Activated CD8-positive, alpha-beta T cell treated with anti-CD3 and anti-CD28 coated beads, Interleukin-2, amount 10 ng/mL, durations not matched to agents 7 days and 5 days (primary cell): ENCODE measurements at regions not wholly inside any gene's neighbourhood (a gene's known extent, or its start where the extent isn't known, plus 50 kb on each side); places are given as distances from the start of the nearest gene placed in this dataset.
"Not testable (repeated sequence)": the region's sequence is repeated elsewhere in the genome, so short reads cannot be mapped to it uniquely, and the experiment has no call there.

ENCODE experiments used
- ATAC-seq: fragments of 150-1000 bp; cut with Tn5 transposase; one replicate; pipeline ENCODE4 v1.10.0; 2021; ENCODE audit warnings: moderate library complexity
- CTCF ChIA-PET: fragments of 350-600 bp; sonication (Branson Sonifier 250); formaldehyde crosslinking; loops from one replicate; lab custom pipeline; 2021; ENCODE audit warnings: antibody characterized with exemption; lab: Charles Lee
- POLR2A ChIA-PET: fragments of 350-600 bp; sonication (Branson Sonifier 250); formaldehyde crosslinking; loops from one replicate; lab custom pipeline; 2021; ENCODE audit warnings: antibody characterized with exemption; lab: Charles Lee
- DNase-seq: peaks from one replicate; pipeline ENCODE4 v3.0.0-alpha.2; 2020
- H3K27ac Mint-ChIP-seq: one replicate; pipeline ENCODE4 v1.8.0; 2021; ENCODE audit warnings: mild to moderate bottlenecking, mixed read lengths
- H3K27me3 Mint-ChIP-seq: one replicate; pipeline ENCODE4 v1.8.0; 2021; ENCODE audit warnings: low read depth, mixed read lengths
- H3K36me3 Mint-ChIP-seq: one replicate; pipeline ENCODE4 v1.8.0; 2021; ENCODE audit warnings: low read depth, mixed read lengths
- H3K4me1 Mint-ChIP-seq: one replicate; pipeline ENCODE4 v1.8.0; 2021; ENCODE audit warnings: low read depth, mixed read lengths
- H3K4me3 Mint-ChIP-seq: one replicate; pipeline ENCODE4 v1.8.0; 2021; ENCODE audit warnings: mild to moderate bottlenecking, mixed read lengths
- H3K9me3 Mint-ChIP-seq: one replicate; pipeline ENCODE4 v1.8.0; 2022; ENCODE audit warnings: mixed read lengths; ENCODE audit not compliant: insufficient read depth

DNA sequence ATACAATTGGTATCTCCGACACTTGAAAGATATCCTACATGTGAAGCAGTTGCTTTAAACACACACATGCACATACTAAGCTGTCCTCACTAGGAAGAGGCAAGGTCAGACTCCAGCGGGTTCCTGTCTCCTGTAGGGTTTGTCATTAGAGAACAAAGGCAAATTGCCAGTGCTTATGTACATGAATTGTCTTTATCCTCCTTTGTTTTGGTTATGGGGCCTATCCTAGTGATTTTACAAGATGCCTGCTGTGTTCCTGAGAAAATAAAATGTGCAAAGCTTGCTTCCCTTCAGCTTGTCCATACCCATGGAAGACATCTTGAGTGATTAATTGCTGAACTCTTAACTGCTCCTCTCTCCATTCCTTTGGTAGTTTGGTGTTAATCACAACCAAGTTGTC is 86.7 kb upstream of the SLC39A10 start:
- H3K4me3 Mint-ChIP-seq = no peak overlapping the region
- ATAC-seq = no peak
- ChIA-PET CTCF (interaction anchor here (1.0 to 1.4 kb wide), 4 partner anchors 9 to 498 kb away, joined by 3 to 6 read pairs (median 4); partner anchors contain the start of gene DNAH7), POLR2A (interaction anchor here (0.6 to 1.9 kb wide), 5 partner anchors 9 to 87 kb away, joined by 3 to 8 read pairs (median 5); partner anchors contain the start of gene SLC39A10)
- H3K27ac Mint-ChIP-seq = peak overlapping the region; percentile 10
- H3K4me1 Mint-ChIP-seq = peaks cover 48% of the 10 kb centered on the region
- H3K27me3 Mint-ChIP-seq = no peaks in the 10 kb centered on the region
- DNase-seq = no peak
- peaks cover 37% of the 10 kb centered on the region for H3K36me3 Mint-ChIP-seq
- no peaks in the 10 kb centered on the region for H3K9me3 Mint-ChIP-seq

DNA sequence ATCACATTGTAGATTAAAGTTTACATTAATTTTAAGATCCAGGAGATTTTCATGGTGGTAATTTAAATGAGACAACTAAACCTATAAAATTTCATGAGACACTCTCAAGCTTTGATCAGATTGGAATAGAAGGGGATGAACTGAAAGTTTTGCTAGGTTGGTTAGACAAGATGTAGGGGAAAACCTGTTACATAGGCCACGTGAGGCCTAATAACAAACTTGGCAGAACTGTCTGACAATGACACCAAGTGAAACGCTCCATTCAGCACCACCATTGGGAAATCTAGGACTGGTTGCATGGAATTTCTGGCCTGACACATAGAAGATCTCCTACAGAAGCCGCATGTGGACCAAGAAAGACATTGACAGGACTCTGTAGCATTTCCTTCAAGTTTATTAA is 87.8 kb upstream of the SLC39A10 start:
- POLR2A ChIA-PET = interaction anchor here (0.7 to 1.9 kb wide), 3 partner anchors 10 to 614 kb away, joined by 3 to 8 read pairs (median 5); partner anchors contain the start of gene SLC39A10
- CTCF ChIA-PET = interaction anchor here (1.0 to 1.4 kb wide), 2 partner anchors 8 to 14 kb away, joined by 3 to 4 read pairs; no protein-coding TSS in a partner anchor
- H3K36me3 Mint-ChIP-seq = peaks cover 37% of the 10 kb centered on the region
- H3K27ac Mint-ChIP-seq = no peak overlapping the region
- peaks cover 45% of the 10 kb centered on the region for H3K4me1 Mint-ChIP-seq
- no peaks in the 10 kb centered on the region for H3K27me3 Mint-ChIP-seq
- ATAC-seq = no peak
- no peak overlapping the region for H3K4me3 Mint-ChIP-seq
- no peak for DNase-seq
- no peaks in the 10 kb centered on the region for H3K9me3 Mint-ChIP-seq

DNA sequence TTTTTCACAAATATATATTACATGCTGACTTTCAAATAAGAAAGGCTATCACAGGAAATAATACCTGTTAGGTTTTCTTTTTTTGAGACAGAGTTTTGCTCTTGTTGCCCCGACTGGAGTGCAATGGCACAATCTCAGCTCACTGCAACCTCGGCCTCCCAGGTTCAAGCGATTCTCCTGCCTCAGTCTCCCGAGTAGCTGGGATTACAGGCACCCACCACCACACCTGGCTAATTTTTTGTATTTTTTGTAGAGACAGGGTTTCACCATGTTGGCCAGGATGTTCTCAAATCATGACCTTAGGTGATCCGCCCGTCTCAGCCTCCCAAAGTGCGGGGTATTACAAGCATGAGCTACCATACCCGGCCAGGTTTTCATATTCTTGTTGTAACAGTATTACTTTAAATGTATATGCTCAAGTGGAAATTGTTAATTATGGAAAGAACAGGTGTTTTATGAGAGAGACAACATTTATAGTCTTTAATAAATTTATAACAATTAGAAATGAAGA is 92.3 kb upstream of the SLC39A10 start:
- CTCF ChIA-PET = interaction anchor here (1.1 to 3.1 kb wide), 5 partner anchors 10 to 95 kb away, joined by 3 to 18 read pairs (median 3); partner anchors contain the start of gene SLC39A10
- Mint-ChIP-seq H3K27ac (peak overlapping the region; percentile 75), H3K36me3 (peaks cover 35% of the 10 kb centered on the region), H3K4me1 (peaks cover 54% of the 10 kb centered on the region)
- H3K4me3 Mint-ChIP-seq, ATAC-seq, H3K9me3 Mint-ChIP-seq, H3K27me3 Mint-ChIP-seq, DNase-seq: not testable (repeated sequence)
- POLR2A ChIA-PET = interaction anchor here (0.6 to 2.4 kb wide), 10 partner anchors 21 to 95 kb away, joined by 3 to 15 read pairs (median 5); partner anchors contain the start of gene SLC39A10

DNA sequence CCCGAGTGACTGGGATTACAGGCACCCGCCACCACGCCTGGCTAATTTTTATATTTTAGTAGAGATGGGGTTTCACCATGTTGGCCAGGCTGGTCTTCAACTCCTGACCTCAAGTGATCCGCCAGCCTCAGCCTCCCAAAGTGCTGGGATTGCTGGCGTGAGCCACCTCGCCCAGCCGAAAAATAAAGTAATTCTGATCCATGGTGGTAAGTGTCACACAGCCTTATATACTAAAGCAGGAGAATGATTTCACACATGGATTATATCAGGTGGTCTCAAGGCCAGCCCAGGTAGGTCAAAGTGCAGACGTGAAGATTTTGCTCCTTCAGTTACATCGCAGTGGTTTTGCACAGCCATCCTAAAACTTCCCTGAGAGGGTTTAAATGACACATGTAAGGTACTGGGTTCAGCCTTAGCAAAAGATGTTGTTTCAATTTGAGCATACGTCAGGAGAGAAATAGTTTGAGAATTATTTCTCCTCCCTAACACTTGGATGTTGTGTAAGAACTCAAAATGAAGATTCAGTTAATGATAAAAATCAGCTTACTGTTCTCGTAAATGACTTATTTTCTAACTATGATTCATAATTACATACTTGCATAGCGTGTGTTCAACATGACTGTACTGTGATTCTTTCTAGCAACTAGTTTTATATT is 93.0 kb upstream of the SLC39A10 start:
- DNase-seq = no peak
- POLR2A ChIA-PET = interaction anchor here (0.6 to 2.4 kb wide), 8 partner anchors 21 to 96 kb away, joined by 3 to 15 read pairs (median 6); partner anchors contain the start of gene SLC39A10
- ATAC-seq = no peak
- Mint-ChIP-seq H3K36me3 (peaks cover 28% of the 10 kb centered on the region), H3K4me1 (peaks cover 55% of the 10 kb centered on the region), H3K27ac (peak overlapping the region; percentile 88), H3K27me3 (no peaks in the 10 kb centered on the region), H3K4me3 (peak overlapping the region; percentile 22), H3K9me3 (no peaks in the 10 kb centered on the region)
- CTCF ChIA-PET = interaction anchor here (1.1 to 3.1 kb wide), 3 partner anchors 13 to 96 kb away, joined by 3 to 18 read pairs (median 4); partner anchors contain the start of gene SLC39A10

DNA sequence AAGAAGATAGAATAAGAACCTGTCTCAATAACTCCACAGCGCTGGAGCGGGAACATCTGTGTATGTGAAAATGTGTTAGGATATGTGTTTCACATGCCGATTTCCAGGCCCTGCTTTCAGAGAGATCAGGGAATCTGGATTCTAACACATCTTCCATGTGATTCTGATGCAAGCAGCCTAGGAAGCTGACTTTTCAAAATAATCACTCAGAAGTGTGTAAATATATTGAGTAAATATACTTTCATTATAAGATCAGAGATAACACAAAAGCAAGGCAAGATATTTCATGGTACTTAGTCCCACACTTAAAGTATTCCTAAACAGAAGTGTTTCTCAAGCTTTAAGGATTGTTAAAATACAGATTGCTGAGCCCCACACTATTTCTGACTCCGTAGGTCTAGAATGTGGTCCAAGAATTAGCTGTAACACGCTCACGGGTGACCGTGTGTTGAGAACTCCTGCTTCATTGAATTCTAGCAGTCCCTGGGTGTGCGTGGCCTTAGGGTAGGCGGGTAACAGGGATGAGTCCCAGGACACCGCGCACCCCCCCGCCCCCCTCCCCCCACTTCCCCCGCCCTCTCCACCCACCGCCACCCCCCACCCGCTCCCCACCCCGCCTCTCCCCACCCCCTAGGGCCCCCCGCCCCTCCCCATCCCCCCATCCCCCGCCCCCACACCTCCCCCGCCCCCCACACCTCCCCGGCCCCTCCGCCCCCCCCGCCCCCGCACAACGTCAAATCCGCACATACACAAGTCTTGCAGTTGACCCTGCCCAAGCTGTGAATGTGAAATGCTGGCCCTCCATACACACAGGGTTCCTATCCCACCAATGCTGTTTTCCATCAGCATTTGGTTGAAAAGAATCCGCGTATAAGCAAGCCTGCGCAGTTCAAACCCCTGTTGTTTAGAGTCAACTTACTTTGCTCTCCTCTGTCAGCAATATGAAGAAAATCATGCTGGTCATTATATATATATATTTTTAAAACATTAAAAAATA is 94.2 kb upstream of the SLC39A10 start:
- peaks cover 63% of the 10 kb centered on the region for H3K4me1 Mint-ChIP-seq
- ChIA-PET POLR2A (interaction anchor here (1.0 to 8.9 kb wide), 4 partner anchors 17 to 95 kb away, joined by 4 to 198 read pairs (median 94); partner anchors contain the start of gene SLC39A10), CTCF (interaction anchor here (1.0 to 5.1 kb wide), 5 partner anchors 13 to 504 kb away, joined by 3 to 115 read pairs (median 14); partner anchors contain the start of gene SLC39A10)
- DNase-seq (no peak), ATAC-seq (no peak)
- H3K27me3 Mint-ChIP-seq = no peaks in the 10 kb centered on the region
- H3K36me3 Mint-ChIP-seq = peaks cover 34% of the 10 kb centered on the region
- H3K27ac Mint-ChIP-seq = peak overlapping the region; percentile 96
- no peaks in the 10 kb centered on the region for H3K9me3 Mint-ChIP-seq
- peak overlapping the region; percentile 51 for H3K4me3 Mint-ChIP-seq

DNA sequence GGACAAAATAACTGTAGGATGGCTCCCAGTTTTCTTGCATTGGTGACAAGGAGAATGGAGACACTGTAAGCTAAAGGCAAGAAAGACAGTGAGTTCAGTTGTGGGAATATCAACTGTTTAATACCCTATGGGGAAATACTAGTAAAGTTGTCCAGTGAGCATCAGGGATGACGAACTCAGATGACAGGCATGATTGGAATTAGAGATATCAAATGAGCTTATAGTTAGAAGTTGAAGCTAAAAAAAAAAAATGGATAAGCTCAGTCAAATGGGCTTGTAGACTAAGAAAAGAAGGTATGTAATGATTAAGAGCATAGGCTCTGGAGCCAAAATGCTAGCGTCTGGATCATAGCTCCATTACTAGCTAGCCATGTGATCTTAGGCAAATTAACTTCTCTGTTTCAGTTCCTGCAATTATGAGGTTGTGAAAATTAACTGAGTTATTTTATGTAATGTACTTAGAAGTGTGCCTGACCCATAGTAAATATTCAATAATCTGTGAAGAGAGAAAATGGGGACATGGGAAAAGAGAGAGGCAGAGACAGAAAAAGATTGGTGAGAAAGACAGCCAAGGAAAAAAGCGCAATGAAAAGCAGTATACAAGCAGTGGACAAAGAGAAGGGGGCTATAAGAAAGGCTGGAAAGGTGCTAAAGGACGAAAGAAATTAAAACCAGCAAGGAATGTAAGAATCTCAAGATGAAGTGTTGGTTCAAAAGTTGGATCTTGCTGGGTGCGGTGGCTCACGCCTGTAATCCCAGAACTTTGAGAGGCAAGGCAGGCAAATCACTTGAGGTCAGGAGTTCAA is 95.7 kb upstream of the SLC39A10 start:
- no peaks in the 10 kb centered on the region for H3K9me3 Mint-ChIP-seq
- peaks cover 34% of the 10 kb centered on the region for H3K36me3 Mint-ChIP-seq
- no peak for DNase-seq
- no peak for ATAC-seq
- H3K27ac Mint-ChIP-seq = peak overlapping the region; percentile 98
- H3K4me1 Mint-ChIP-seq = peaks cover 74% of the 10 kb centered on the region
- POLR2A ChIA-PET = interaction anchor here (0.9 to 8.9 kb wide), 7 partner anchors 13 to 97 kb away, joined by 3 to 198 read pairs (median 5); partner anchors contain the start of gene SLC39A10
- H3K4me3 Mint-ChIP-seq = peak overlapping the region; percentile 24
- CTCF ChIA-PET = interaction anchor here (0.9 to 5.1 kb wide), 9 partner anchors 8 to 99 kb away, joined by 3 to 115 read pairs (median 4); partner anchors contain the start of gene SLC39A10
- no peaks in the 10 kb centered on the region for H3K27me3 Mint-ChIP-seq

DNA sequence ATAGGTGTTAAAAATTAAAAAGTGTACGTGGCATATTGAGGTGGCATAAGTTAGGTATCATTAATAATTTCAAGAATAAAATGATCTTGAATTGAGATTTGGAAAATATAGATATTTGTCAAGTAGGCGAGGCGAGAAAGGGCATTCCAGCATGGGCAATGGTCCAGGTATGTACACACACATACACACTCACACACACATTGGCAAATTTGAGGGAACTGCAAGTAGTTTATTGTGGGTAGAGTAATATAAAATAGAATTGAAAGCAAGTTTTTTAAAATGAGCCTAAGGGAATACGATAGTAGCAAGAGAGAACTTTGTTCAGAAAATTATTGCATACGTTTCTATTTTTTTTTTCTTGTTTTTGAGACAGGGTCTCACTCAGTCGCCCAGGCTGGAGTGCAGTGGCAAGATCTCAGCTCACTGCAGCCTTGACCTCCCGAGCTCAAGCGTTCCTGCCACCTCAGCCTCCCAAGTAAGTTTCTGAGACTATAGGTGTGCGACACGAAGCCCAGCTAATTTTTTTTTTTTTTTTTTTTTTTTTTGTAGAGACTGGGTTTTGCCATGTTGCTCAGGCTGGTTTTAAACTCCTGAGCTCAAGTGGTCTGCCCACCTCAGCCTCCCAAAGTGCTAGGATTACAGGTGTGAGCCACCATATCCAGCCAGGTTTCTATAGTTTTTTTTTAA is 96.7 kb upstream of the SLC39A10 start:
- Mint-ChIP-seq H3K36me3 (peaks cover 38% of the 10 kb centered on the region), H3K27ac (peak overlapping the region; percentile 98), H3K4me3 (peak overlapping the region; percentile 52), H3K27me3 (no peaks in the 10 kb centered on the region), H3K9me3 (no peaks in the 10 kb centered on the region), H3K4me1 (peaks cover 76% of the 10 kb centered on the region)
- ChIA-PET CTCF (interaction anchor here (1.0 to 5.1 kb wide), 9 partner anchors 16 to 508 kb away, joined by 3 to 115 read pairs (median 5); partner anchors contain the start of genes DNAH7 and SLC39A10), POLR2A (interaction anchor here (0.7 to 8.9 kb wide), 10 partner anchors 10 to 602 kb away, joined by 3 to 198 read pairs (median 6); partner anchors contain the start of gene SLC39A10)
- no peak for DNase-seq
- ATAC-seq = no peak

DNA sequence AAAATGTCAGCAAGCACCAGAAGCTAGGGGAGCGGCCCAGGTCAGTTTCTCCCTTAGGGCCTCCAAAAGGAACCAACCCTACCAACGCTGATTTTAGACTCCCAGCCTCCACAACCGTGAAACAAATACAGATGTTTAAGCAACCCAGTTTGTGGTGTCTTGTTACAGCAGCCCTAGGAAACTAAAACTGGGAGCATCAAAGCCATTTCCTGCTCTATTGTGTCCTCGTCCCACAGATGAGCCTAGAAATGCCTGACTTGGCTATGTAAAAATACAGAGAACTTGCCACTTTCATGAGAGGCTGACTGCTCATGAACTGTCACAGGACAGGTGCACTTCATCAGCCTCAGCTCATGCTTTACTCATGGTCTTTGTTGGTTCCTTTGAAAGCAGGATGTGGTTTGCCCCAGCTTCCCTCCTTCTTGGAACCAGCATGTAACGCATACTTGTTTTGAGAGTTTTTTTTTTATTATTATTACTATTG is 97.6 kb upstream of the SLC39A10 start:
- peaks cover 72% of the 10 kb centered on the region for H3K4me1 Mint-ChIP-seq
- H3K27me3 Mint-ChIP-seq = no peaks in the 10 kb centered on the region
- peaks cover 39% of the 10 kb centered on the region for H3K36me3 Mint-ChIP-seq
- H3K4me3 Mint-ChIP-seq = peak overlapping the region; percentile 52
- H3K27ac Mint-ChIP-seq = peak overlapping the region; percentile 98
- ATAC-seq (peak; percentile 94), DNase-seq (peak; percentile 95)
- CTCF ChIA-PET = interaction anchor here (1.0 to 5.1 kb wide), 8 partner anchors 15 to 509 kb away, joined by 3 to 115 read pairs (median 6); partner anchors contain the start of genes DNAH7 and SLC39A10
- POLR2A ChIA-PET = interaction anchor here (0.6 to 8.9 kb wide), 14 partner anchors 11 to 603 kb away, joined by 3 to 198 read pairs (median 5); partner anchors contain the start of gene SLC39A10
- H3K9me3 Mint-ChIP-seq = no peaks in the 10 kb centered on the region

DNA sequence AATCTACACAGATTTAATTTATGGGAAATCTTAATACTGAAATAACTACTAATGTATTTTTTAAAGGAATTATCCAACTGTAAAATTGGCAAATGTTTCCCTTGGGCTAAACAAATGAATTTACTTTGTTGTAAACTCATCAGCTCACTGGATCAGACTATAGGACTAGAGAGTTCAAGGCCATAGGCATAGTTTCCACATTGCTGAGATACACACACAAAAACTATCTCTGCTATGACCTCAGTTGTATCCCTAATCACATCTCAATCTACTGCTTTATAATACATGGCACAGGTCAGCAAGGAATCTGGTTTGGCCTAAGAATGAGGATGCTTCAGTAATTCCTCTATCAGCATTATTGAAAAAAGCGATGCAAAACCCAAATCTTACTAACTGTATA is 101.1 kb upstream of the SLC39A10 start:
- Mint-ChIP-seq H3K36me3 (peaks cover 50% of the 10 kb centered on the region), H3K27me3 (no peaks in the 10 kb centered on the region), H3K4me1 (peaks cover 72% of the 10 kb centered on the region), H3K4me3 (no peak overlapping the region), H3K27ac (peak overlapping the region; percentile 34), H3K9me3 (no peaks in the 10 kb centered on the region)
- ATAC-seq (no peak), DNase-seq (no peak)
- CTCF ChIA-PET = interaction anchor here (1.0 to 1.6 kb wide), 4 partner anchors 13 to 104 kb away, joined by 3 to 6 read pairs (median 4); no protein-coding TSS in a partner anchor
- POLR2A ChIA-PET = interaction anchor here (0.5 to 8.9 kb wide), 3 partner anchors 10 to 102 kb away, joined by 3 to 148 read pairs (median 5); partner anchors contain the start of gene SLC39A10
